ENCODE measurements at regions not wholly inside any gene's neighbourhood (a gene's known extent, or its start where the extent isn't known, plus 50 kb on each side); places are given as distances from the start of the nearest gene placed in this dataset.

GRCh38 chr5:173514661-173515060, 101.8 kb downstream of the BOD1 start:
- TF ChIP-seq CTCF (IDR thresholded peaks at IDR 0.05): no peak
- TF ChIP-seq POLR2AphosphoS5 (IDR thresholded peaks at IDR 0.05): no peak
- no peak for TF ChIP-seq POLR2A (IDR thresholded peaks at IDR 0.05)
- TF ChIP-seq EP300 (IDR thresholded peaks at IDR 0.05): no peak
